Right hindlimb (tissue), 1 donor: ENCODE measurements at regions not wholly inside any gene's neighbourhood (a gene's known extent, or its start where the extent isn't known, plus 50 kb on each side); places are given as distances from the start of the nearest gene placed in this dataset.

Experiments used
- DNase-seq: peaks from one replicate; pipeline ENCODE4 v3.0.0-alpha.2; 2018

DNA sequence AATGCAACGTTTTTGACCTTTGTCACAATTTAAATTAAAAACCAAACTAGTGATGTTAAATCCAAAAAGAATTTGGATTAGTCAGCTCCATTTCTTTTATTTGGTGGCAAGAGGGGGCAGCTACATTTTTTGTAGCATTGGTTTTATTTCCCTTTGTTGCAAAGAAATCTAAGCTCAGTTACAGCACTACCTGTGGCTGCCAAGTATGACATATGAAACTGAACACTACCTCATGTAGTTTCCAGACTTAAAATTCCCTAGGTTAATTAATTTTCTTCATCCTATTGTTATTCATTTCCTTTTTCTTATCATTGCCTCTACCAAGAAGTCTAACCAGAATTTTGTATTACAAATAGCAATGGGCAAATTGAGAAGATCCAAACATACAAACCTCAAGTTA is 393.5 kb downstream of the BRINP1 start:
- no peak for DNase-seq

DNA sequence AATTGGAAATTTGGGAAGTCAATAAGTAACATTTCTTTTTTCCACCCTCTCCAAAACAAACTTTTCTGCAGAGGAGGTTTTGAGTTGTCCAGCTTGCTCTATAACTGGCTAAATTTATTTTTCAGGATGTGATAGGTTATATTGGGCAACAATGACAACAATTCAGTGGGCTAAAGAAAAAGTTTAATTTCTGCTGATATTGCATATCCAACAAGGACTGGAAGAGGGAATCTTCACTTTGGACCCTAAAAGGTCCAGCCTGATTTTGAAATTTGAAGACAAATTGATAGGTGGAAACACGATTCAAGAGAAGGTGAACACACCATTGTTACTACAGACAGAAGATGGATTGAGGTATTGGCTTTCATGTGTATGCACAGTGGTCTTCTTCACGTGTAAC is 393.1 kb downstream of the BRINP1 start:
- DNase-seq: no peak

DNA sequence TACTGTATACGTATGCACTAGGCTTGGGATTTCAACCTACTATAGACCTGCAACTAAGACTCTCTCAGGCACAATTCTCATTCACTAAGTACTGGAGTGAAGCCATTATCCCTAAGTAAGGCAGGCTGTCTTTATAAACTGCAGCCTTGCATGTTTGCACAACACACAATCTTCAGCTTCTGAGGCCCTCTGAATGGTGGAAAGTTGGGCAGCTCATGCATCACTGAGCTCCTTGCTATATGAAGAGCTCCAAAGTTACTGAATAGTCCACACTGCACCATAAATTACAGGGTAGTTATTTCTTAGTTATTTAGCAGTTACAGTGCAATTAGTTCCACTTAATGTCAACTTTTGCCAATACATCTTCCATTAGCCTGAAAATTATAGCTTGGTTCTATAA is 384.6 kb downstream of the BRINP1 start:
- DNase-seq: no peak

DNA sequence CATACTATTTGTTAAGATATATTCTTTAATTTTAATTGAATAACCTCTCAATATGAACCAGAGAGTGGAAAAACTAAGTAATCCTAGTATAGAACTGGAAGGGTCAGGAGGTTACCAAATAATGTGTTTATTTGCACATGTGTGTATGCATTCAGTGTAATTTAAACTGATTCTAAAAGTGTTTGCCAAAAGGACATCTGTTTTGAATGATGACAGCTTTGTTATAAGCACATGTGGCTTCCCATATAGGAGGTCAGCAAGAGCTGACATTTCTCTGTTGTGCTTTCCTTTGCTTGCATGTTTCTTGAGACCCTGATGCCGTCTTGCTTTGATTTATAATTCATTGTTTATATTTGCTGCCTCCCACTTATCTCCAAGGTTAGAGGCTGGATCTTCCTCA is 383.4 kb downstream of the BRINP1 start:
- no peak for DNase-seq

DNA sequence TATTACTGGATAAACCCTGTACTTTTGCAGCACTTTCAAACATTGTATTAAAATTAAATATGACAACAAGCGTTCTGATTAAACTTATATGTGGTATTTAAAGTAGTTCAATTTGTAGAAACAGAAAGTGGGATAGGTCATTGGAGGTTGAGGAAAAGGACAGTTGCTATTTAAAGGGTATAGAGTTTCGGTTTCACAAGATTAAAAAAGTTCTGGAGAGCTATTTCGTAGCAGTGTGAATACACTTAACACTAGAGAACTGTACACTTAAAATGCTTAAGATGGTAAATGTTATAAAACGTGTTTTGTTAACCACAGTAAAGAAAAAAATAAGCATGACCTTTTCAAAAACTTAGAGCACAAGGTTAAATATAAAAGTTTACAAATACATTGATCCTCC is 382.1 kb downstream of the BRINP1 start:
- DNase-seq: no peak

DNA sequence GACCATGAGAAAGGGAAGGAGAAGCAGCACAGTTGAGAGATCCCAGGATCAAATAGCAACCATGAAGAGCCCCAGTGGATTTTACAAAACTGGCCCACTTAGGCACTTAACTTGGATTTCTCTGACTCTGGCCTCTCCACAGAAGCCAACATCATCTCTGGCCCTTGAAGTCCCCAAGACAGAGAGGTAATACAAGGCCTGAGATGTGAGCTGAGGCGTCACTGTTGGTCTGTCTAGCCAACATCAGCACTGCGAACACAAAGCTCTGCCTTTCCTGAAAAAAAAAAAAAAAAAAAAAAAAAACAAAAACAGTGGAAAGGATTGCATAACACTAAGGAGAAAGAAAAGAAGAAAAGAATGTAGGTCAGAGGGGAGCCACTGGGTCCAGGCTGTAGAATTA is 378.3 kb downstream of the BRINP1 start:
- no peak for DNase-seq

GRCh38 chr9:118991366-118992285 is 377.6 kb downstream of the BRINP1 start:
- DNase-seq: no peak

GRCh38 chr9:118992813-118993794 is 376.1 kb downstream of the BRINP1 start:
- peak; percentile 24 for DNase-seq

DNA sequence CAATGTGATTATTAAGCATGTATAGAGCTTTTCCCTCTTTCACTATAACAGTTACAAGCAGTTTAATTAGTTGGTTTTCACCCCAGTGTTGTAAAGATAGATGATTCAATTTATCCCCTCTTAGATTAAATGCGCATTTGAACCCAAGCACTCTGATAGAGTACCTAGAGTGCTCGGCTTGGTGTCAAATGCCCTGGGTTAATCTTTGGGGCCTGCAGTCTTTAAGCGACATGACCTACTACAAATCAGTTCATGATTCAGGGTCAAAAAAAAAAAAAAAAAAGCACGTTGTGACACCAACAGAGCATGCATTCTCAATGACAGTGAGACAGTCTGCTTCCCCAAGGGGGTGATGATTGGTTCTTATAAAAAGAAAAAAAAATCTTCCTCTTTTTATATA is 375.3 kb downstream of the BRINP1 start:
- DNase-seq: no peak

DNA sequence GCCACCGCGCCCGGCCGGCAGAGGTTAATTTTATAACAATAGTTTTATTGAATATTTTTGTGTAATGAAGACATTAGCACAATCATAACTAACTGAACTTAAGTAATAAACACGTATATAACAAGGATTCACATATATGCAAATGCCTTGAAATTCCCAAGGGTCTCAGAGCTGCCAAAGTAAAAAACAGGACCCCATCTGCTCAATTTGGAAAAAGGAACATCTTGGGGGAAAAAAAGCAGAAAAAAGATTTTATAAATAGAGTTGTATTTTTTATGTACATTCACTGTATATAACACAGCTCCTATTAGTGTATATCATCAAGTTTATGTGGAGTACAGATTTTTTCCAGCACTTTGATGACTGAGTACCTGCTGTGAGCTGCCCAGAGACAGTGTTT is 366.7 kb downstream of the BRINP1 start:
- no peak for DNase-seq

GRCh38 chr9:119003201-119003611 is 366.0 kb downstream of the BRINP1 start:
- DNase-seq: no peak

GRCh38 chr9:119003882-119004617 is 365.2 kb downstream of the BRINP1 start:
- no peak for DNase-seq

GRCh38 chr9:119004618-119004990 is 364.6 kb downstream of the BRINP1 start:
- no peak for DNase-seq

GRCh38 chr9:119005162-119005561 is 364.1 kb downstream of the BRINP1 start:
- DNase-seq: no peak

- DNase-seq: no peak
Observed at GRCh38 chr9:119009249-119009648, 360.0 kb downstream of the BRINP1 start.

- DNase-seq: no peak
Observed at GRCh38 chr9:119020284-119020683, 349.0 kb downstream of the BRINP1 start.

GRCh38 chr9:119020730-119021333 is 348.4 kb downstream of the BRINP1 start:
- no peak for DNase-seq

DNA sequence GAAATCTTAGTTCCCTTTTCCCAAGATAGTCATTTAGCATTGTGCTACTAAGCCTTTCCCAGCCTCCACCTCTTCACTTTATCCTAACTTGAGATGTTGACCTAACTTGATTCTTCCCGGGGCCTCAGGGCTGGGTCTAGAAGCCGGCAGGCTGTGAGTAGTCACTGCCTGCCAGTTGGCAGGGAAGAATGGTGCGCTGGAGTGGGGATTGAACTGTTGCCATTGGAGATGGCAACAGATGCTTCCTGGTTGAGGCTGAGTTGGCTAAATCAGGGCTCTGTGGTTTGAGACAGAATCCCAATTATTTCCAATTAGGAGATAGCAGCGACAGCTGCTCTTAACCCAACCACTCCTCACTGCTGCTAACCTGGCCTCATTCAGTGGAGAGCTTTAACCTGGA is 343.1 kb downstream of the BRINP1 start:
- peak; percentile 44 for DNase-seq

DNA sequence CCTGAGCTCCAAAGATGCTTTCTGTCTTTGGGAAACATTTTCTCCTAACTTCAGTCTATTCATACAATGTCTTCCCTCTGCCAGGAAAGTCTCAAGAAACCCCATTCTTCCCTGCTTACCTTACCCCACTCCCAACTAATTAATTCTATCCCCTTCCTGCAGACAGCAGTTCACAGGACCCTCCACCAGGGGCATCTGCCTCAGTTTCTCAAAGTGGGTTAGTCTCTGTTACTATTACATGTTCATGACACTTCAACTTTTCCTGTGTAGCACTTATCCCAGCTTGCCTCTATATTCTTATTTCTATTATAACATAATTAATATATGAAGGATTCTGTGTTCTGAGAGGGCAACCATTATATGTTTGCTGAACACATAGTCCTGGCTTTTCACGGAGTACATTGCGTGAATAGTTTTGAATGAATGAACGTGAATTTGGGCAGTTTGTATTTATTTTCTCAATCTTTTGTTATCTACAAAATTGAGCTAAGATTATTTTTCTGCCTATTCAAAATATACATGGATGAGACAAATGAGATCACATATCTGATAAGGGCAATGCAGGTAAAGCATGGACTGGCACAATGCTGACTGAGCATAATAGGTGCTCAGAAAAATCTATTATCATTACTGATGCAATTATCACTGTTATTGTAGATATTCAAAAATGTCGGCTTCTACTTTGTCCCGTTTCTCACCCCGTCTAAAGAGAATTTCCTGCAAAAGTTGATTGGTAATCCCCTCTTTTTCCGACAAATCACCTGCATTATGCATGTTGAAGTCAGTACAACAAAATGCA is 341.1 kb downstream of the BRINP1 start:
- no peak for DNase-seq

GRCh38 chr9:119029886-119030285 is 339.3 kb downstream of the BRINP1 start:
- no peak for DNase-seq

DNA sequence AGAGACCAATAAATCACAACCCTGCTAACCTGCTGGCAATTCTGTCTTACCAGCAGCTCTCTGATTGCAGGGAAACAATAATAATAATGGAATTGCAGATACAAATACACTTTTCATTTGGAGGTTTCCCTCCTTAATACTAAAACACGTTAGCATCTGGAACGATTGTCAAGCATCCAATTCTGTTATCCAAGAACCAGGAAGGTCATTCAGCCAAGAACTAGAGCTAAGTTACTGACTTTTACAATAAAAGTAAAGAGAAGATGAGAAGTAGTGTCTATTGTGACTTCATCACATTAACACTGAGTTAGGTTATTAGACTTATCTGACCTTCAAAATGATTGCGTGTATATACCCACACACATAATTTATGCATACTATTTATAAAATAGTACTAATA is 335.6 kb downstream of the BRINP1 start:
- DNase-seq: no peak

GRCh38 chr9:119036969-119037368 is 332.3 kb downstream of the BRINP1 start:
- no peak for DNase-seq
